HL-60 (cell line): ENCODE measurements at regions not wholly inside any gene's neighbourhood (a gene's known extent, or its start where the extent isn't known, plus 50 kb on each side); places are given as distances from the start of the nearest gene placed in this dataset.

Experiments used
- DNase-seq, 2 experiments: peaks; one replicate each; pipeline ENCODE4 v3.0.0-alpha.2; 2010 to 2020; ENCODE audit warnings: low read depth in 1 of 2, low spot score in 1 of 2
- H3K27ac ChIP-seq: fragments of 250-450 bp; sonication (Bioruptor Pico); replicated peaks from 2 replicates; pipeline ENCODE4 v1.5.1; 2020; ENCODE audit warnings: mild to moderate bottlenecking, moderate library complexity
- H3K27me3 ChIP-seq: fragments of 250-450 bp; sonication (Bioruptor Pico); 2 replicates; pipeline ENCODE4 v1.5.1; 2021; ENCODE audit warnings: mild to moderate bottlenecking, moderate library complexity; ENCODE audit not compliant: insufficient read depth, poor library complexity, severe bottlenecking
- H3K4me3 ChIP-seq: replicated peaks from 2 replicates; pipeline ENCODE4 v1.5.1; 2011; ENCODE audit warnings: mild to moderate bottlenecking, control low read depth, low read length; ENCODE audit not compliant: insufficient read depth
- GABPA ChIP-seq: IDR thresholded peaks from 2 replicates; pipeline ENCODE4 v1.6.1; 2012; ENCODE audit warnings: low read depth
- POLR2AphosphoS5 ChIP-seq: IDR thresholded peaks from 2 replicates; pipeline ENCODE4 v1.6.1; 2012; ENCODE audit warnings: low read depth
- REST ChIP-seq: IDR thresholded peaks from 2 replicates; pipeline ENCODE4 v1.6.1; 2012; ENCODE audit warnings: low read depth; ENCODE audit not compliant: insufficient replicate concordance
- SPI1 ChIP-seq: IDR thresholded peaks from 2 replicates; pipeline ENCODE4 v1.6.1; 2012; ENCODE audit warnings: low read depth, mild to moderate bottlenecking, borderline replicate concordance
- TF ChIP-seq, protein P1 (sequence below): IDR thresholded peaks from one replicate; pipeline ENCODE4 v1.5.1; 2011; ENCODE audit warnings: low read length, control low read depth, inconsistent platforms; ENCODE audit not compliant: insufficient read depth

GRCh38 chr16:79294568-79294967 lies 306.0 kb downstream of the MAF start:
- TF ChIP-seq REST (no peak), POLR2AphosphoS5 (no peak), SPI1 (no peak), GABPA (no peak)
- TF ChIP-seq, protein P1, sequence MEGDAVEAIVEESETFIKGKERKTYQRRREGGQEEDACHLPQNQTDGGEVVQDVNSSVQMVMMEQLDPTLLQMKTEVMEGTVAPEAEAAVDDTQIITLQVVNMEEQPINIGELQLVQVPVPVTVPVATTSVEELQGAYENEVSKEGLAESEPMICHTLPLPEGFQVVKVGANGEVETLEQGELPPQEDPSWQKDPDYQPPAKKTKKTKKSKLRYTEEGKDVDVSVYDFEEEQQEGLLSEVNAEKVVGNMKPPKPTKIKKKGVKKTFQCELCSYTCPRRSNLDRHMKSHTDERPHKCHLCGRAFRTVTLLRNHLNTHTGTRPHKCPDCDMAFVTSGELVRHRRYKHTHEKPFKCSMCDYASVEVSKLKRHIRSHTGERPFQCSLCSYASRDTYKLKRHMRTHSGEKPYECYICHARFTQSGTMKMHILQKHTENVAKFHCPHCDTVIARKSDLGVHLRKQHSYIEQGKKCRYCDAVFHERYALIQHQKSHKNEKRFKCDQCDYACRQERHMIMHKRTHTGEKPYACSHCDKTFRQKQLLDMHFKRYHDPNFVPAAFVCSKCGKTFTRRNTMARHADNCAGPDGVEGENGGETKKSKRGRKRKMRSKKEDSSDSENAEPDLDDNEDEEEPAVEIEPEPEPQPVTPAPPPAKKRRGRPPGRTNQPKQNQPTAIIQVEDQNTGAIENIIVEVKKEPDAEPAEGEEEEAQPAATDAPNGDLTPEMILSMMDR: no peak
- Histone ChIP-seq H3K4me3 (no peak overlapping the region), H3K27ac (no peak overlapping the region), H3K27me3 (no peaks in the 10 kb centered on the region)
- no peak for DNase-seq

DNA sequence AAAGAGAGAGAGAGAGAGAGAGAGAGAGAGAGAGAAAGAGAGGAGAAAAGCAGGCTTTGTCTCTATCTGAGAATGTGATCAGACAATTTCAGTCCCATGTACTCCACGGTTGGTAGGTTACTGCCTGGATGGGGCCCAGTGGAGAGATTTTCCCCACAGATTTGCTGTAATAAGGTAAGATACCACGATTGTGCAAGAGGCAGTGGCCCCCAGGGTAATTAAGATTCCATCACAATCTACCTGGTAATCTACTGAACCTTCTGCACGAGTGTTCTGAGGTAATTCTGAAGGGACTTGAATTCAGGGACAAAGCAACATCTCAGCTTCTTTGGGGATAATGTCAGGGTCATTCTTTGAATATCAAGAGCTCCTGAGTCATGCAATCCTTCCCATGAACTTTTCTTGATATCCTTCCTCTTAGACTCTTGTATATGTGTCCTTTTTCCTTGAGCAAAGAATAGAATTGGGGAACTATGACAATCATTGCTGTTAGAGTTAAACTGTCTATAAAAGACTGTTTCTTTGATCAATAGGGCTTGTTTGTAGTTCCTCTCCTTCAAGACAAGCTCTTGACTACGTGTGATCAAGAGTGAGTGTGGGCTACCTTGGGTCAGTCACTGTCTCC lies 306.6 kb downstream of the MAF start:
- Histone ChIP-seq H3K4me3 (no peak overlapping the region), H3K27ac (no peak overlapping the region), H3K27me3 (no peaks in the 10 kb centered on the region)
- TF ChIP-seq REST (no peak), POLR2AphosphoS5 (no peak), SPI1 (no peak), GABPA (no peak)
- TF ChIP-seq, protein P1: no peak
- DNase-seq: no peak

DNA sequence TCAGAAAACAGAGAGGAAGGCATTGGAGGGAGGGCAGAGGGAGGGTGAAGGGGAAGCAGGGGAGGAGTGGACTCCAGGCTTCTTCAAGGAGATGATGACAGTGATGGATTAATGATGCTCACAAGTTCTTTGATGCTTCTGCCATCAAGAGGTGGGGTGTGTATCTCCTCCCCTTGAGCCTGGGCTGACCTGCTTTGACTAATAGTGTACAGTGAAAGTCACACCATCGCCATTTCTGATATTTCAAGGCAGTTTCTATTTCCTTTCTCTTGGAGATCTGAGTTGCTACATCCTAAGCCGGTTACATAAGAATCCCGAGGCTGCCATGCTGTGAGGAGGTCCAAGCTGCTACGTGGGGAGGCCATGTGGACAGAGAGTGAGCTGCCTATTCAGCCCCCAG lies 312.5 kb downstream of the MAF start:
- Histone ChIP-seq H3K4me3 (no peak overlapping the region), H3K27me3 (no peaks in the 10 kb centered on the region), H3K27ac (no peak overlapping the region)
- DNase-seq: no peak
- TF ChIP-seq, protein P1: no peak
- TF ChIP-seq REST: no peak
- no peak for TF ChIP-seq GABPA
- TF ChIP-seq SPI1: no peak
